HG02588 (cell line): ENCODE measurements at regions not wholly inside any gene's neighbourhood (a gene's known extent, or its start where the extent isn't known, plus 50 kb on each side); places are given as distances from the start of the nearest gene placed in this dataset.
"Not testable (repeated sequence)": the region's sequence is repeated elsewhere in the genome, so short reads cannot be mapped to it uniquely, and the experiment has no call there.

Experiments used
- ATAC-seq: cut with Tn5 transposase; IDR thresholded peaks from one replicate; pipeline ENCODE4 v1.9.1; 2021; ENCODE audit warnings: mild to moderate bottlenecking, moderate library complexity; ENCODE audit not compliant: unreplicated experiment

DNA sequence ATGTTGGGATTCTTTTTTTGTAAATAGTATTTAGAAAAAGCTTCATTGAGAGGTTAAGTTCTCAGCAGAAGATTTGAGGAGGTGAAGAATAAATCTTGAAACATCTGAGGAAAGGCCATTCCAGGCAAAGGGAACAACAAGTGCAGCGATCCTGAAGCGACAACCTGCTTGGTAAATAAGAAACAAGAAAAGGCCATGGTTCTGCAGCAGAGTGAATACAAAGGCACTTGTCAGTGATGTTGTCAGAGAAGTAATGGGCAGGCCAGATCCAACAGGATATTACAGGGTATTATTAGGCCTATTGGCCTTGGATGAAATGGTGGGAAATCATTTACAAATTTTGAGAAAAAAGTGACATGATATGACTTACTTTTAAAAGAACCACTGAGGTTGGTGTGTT lies 960.0 kb downstream of the PLA2G4A start:
- ATAC-seq, result no peak

DNA sequence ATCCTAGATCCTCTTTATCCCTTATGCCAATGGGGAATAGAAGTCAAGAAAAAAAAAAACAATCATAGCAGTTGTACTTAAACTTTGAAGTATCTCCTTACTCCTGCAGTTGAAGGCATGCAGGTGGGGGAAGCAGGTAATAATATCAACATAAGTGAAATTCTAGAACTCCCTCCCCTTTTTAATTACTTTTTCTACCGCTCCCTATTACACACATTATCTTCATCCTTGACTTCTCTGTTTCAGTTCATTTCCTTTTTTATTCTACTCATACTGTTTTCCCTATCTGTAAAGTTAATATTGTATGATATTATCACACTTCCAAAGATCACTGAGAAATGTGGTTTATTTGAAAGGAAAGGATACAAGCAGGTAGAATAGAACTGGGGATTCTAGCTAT lies 962.0 kb downstream of the PLA2G4A start:
- ATAC-seq, result no peak

DNA sequence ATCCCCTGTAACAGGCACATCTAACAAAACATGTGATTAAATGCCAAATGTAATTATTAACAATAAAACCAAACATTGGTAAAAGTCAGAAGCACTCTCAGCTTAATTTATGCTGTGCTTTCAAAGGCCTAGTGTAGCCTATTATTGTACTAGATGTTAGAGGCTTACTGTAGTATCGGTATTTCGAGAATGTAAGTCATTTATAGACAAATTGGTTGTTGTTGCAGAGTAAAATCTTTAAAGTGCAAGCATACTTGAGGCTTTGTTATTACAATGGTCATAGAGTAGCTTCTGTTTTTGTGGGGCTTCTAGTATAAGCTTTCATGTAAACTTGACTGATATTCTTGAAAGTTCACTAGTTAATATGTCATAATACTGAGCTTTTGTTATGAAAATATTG lies 965.8 kb downstream of the PLA2G4A start:
- ATAC-seq, result no peak

DNA sequence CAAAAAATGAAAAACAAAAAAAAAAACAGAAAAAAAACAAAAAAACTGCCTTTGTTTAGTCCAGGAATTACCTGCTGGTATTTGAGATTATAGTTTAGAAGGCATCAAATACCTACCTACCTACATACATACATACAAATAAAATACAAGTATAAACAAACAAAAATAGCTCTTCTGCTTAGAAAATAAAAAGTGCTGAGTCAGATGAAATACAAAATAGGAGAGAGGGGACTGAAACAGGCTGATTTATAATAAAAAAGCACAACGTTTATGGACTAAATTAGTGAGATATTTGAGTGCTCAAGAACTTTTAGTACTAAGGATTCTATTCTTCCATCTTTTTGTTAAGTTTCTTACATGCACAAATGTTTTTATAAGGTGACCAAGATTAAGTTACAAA lies 980.8 kb downstream of the PLA2G4A start:
- no peak for ATAC-seq

DNA sequence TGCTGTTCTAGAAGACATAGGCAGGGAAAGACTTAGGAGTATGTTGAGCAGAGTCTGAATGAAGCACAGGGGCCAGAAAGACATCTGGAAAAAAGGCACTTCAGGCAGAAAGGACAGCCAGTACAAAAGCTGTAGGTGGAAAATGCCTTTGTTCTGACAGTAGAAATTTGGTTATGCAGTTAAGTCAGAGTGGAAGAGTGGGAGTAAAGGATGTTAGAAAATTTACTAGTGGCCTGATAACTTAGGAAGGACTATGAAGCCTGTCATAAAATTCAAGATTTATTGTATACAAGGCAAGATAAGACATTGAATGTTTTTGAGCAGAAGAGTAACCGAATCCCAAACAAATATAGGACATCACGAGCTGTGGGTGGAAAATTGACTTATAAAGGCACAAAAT lies 987.9 kb downstream of the PLA2G4A start:
- ATAC-seq, result no peak

GRCh38 chr1:187817782-187818181 lies 989.0 kb downstream of the PLA2G4A start:
- no peak for ATAC-seq

- no peak for ATAC-seq
Observed at GRCh38 chr1:187819086-187819485, 990.3 kb downstream of the PLA2G4A start.

GRCh38 chr1:187836557-187836956 lies 1007.8 kb downstream of the PLA2G4A start:
- ATAC-seq, result no peak

- no peak for ATAC-seq
Observed at GRCh38 chr1:187837787-187838186, 1009.0 kb downstream of the PLA2G4A start.

GRCh38 chr1:187838335-187839293 lies 1009.9 kb downstream of the PLA2G4A start:
- no peak for ATAC-seq

DNA sequence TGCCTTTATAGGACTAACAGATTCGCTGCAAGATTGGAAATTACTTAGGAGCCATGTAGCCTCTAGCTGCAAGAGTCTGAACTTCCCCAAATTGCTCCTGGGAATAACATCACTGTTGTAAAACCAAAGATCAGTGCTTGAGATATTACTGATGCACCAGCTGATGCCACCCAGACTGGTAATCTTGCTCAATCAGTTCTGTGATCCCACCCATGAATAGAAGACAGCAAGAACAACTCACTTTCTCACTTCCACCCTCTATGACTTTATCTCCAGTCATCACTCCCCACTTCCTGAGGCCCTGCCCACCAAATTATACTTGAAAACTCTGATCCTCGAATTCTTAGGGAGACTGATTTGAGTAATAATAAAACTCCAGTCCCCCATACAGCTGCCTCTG lies 1011.1 kb downstream of the PLA2G4A start:
- no peak for ATAC-seq

DNA sequence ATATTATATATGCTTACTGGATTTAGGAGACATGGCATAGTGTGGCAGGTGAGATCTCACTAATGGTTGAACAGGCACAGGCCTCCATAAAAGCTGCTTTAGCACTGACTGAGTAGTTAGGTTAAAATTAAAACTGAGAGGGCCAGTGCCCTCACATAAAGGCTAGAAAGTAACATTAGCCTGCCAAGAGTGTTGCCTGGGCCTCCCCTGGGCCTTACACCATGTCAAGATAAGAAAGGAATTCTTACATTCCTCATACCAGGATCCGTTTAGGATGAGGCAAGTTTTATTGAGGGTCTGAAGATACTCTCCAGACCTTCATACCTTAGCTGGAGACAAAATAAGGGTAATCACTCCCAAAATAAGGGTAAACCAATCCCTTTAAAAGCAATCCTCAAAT lies 1011.8 kb downstream of the PLA2G4A start:
- no peak for ATAC-seq

GRCh38 chr1:187842406-187843165 lies 1013.8 kb downstream of the PLA2G4A start:
- no peak for ATAC-seq

- no peak for ATAC-seq
Observed at GRCh38 chr1:187844313-187844712, 1015.6 kb downstream of the PLA2G4A start.

DNA sequence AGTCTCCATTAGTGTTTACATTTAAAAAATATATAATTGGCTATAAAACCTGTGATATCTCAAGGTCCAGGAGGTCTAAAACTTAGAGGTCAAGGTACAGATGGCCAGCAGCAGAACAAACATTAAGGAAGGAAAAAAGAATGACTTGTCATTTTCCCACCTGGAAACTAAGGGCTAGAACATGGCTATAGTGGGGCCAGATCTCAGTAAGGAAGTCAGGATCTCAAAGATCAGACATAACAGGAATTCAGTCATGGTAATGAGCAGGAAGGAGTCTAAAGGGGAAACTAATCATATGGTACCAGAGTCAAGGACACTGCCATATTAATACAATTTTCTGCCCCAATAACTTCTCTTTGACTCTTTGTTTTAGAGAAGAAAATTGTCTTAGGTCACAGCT lies 1018.8 kb downstream of the PLA2G4A start:
- no peak for ATAC-seq

DNA sequence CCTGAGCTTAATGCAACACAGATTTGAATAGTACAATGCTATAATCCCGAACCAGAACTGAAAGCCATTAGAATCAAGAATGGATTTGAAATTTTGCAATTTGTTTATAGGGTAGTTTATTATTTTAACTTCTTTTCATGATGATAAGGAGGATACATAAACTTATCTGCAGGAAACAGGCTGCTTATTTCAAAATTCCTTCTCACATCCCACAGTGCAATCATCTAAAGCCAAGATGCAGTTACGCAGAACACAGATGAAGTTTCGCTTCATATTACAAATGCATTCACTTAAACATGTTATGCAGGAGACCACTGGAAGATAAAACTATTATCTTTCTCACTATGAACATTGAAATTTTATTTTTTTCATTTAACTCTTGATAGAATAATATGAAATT lies 1019.6 kb downstream of the PLA2G4A start:
- ATAC-seq, result no peak

- not testable (repeated sequence) for ATAC-seq
Observed at GRCh38 chr1:187850146-187850545, 1021.4 kb downstream of the PLA2G4A start.

- no peak for ATAC-seq
Observed at GRCh38 chr1:187853505-187853904, 1024.8 kb downstream of the PLA2G4A start.

GRCh38 chr1:187854457-187854856 lies 1025.7 kb downstream of the PLA2G4A start:
- ATAC-seq, result no peak

GRCh38 chr1:187862506-187862905 lies 1033.8 kb downstream of the PLA2G4A start:
- ATAC-seq, result no peak

DNA sequence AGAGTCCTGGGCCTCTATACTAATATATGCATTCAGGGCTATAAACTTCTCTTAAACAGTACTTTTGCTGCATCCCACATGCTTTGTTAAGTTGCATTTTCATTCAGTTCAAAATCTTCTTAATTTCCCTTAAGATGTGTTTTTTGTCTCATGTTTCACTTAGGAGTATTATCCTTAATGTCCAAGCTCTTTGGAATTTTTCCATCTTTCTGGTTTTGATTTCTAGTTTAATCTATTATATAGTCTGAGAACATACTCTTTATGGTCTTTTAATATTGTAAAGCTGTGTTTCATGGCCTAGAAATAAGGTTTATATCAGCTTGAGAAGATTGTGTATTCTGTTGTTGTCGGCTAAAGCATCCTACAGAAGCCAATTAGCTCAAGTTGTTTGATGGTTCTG lies 1041.8 kb downstream of the PLA2G4A start:
- no peak for ATAC-seq
